ENCODE measurements at regions not wholly inside any gene's neighbourhood (a gene's known extent, or its start where the extent isn't known, plus 50 kb on each side); places are given as distances from the start of the nearest gene placed in this dataset.

DNA sequence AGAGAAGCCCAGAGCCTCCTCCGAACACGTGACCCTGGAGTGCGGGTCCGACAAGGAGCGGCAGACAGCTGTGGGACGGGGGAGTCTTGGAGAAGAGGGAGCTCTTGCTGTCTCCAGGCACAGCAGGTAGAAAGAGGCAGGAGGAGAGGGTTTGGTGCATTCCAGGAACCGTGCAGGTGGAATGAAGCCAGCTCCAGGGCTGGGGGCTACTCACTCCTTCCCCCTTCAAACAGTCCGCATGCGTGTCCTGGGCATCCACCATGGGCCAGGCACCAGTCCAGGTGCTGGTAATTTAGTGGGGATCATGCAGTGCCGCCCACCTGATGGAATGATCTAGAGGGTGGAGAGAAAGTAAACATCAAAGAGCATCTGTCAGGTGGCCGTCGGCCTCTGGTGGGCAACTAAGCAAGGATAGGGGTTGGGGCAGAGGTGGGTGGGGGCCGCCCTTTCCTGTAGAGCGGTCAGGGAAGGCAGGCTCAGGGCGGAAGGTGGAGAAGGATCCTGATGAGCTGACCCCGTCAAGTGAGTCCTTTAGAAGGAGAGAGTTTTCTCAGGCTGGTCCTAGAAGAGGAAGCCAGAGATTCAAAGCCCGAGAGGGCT is 850.0 kb downstream of the TBC1D22A start:
- Histone ChIP-seq H4K20me1 (ENCODE audit: insufficient read depth) (no peaks in the 10 kb centered on the region), H2AFZ (no peak overlapping the region), H3K9me3 (ENCODE audit: low read depth) (no peaks in the 10 kb centered on the region), H3K4me3 (no peak overlapping the region), H3K27me3 (replicated peaks; ENCODE audit: insufficient read depth) (no peaks in the 10 kb centered on the region), H3K4me1 (ENCODE audit: insufficient read depth) (no peaks in the 10 kb centered on the region), H3K4me2 (ENCODE audit: unreplicated experiment) (no peak overlapping the region), H3K9me2 (ENCODE audit: insufficient read depth) (no peaks in the 10 kb centered on the region), H3F3A (ENCODE audit: insufficient read depth) (no peaks in the 10 kb centered on the region), H3K27ac (no peak overlapping the region), H3K79me2 (ENCODE audit: insufficient read depth) (no peaks in the 10 kb centered on the region), H3K36me3 (ENCODE audit: low read depth) (no peaks in the 10 kb centered on the region), H3K9ac (no peak overlapping the region)
- TF ChIP-seq EZH2 (IDR thresholded peaks at IDR 0.05; ENCODE audit: insufficient read depth, poor library complexity, severe bottlenecking) (no peak), EZH2phosphoT487 (IDR thresholded peaks at IDR 0.05; ENCODE audit: insufficient read depth, low read depth) (no peak)
- no peak for DNase-seq
- 43 to 44% methylated on average over 17 of the region's 17 CpGs for WGBS, 2 experiments (ENCODE audit: low coverage in 1 of 2, low lambda C conversion rate in 2 of 2, missing lambda C conversion rate in 2 of 2)
- in situ Hi-C loops (cut with MboI): no loop called here

DNA sequence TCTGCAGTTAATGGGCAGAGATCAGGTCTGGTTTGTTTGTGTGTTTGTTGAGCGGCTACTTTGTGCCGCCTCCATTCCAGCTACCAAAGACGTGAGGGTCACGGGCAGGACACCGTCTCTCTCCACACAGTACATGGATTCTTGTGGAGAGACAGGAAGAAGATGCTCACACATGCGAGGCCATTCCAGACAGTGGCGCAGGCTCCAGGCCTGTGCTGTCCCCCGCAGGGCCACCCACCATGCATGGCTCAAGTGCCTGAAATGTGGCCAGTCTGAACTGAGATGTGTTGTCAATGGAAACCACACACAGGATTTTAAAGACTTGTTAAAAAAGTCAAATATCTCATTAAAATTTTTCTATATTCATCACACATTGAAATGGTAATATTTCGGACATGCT is 848.3 kb downstream of the TBC1D22A start:
- DNase-seq: no peak
- Histone ChIP-seq H2AFZ (no peak overlapping the region), H3K79me2 (ENCODE audit: insufficient read depth) (no peaks in the 10 kb centered on the region), H3K9me2 (ENCODE audit: insufficient read depth) (no peaks in the 10 kb centered on the region), H3K9me3 (ENCODE audit: low read depth) (no peaks in the 10 kb centered on the region), H3K9ac (no peak overlapping the region), H3K27ac (no peak overlapping the region), H3K36me3 (ENCODE audit: low read depth) (no peaks in the 10 kb centered on the region), H3F3A (ENCODE audit: insufficient read depth) (no peaks in the 10 kb centered on the region), H3K27me3 (replicated peaks; ENCODE audit: insufficient read depth) (no peaks in the 10 kb centered on the region), H3K4me2 (ENCODE audit: unreplicated experiment) (no peak overlapping the region), H4K20me1 (ENCODE audit: insufficient read depth) (no peaks in the 10 kb centered on the region), H3K4me3 (no peak overlapping the region), H3K4me1 (ENCODE audit: insufficient read depth) (no peaks in the 10 kb centered on the region)
- in situ Hi-C loops (cut with MboI): no loop called here
- 67 to 74% methylated on average over 9 of the region's 9 CpGs for WGBS, 2 experiments (ENCODE audit: low coverage in 1 of 2, low lambda C conversion rate in 2 of 2, missing lambda C conversion rate in 2 of 2)
- no peak for TF ChIP-seq EZH2 (IDR thresholded peaks at IDR 0.05; ENCODE audit: insufficient read depth, poor library complexity, severe bottlenecking)
- no peak for TF ChIP-seq EZH2phosphoT487 (IDR thresholded peaks at IDR 0.05; ENCODE audit: insufficient read depth, low read depth)

DNA sequence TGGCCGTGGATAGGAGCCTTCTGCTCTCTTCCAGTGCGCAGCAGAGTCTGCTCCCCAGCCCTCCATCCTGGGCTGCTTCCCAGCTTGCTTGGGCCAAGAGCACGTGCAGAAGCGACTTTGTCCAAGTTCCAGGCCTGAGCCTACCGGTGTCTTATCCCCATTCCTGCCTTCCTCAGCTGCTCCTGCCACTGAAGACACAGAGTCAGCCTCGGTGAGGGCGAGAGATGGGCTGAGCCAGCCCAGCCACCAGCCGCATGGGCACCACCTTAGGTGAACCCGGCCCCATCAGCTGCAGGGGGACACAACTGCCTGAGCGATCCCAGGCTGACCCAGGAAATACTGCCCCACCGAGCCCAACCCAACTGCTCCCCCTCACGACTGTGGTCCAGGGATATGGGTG is 847.8 kb downstream of the TBC1D22A start:
- Histone ChIP-seq H3K36me3 (ENCODE audit: low read depth) (no peaks in the 10 kb centered on the region), H2AFZ (no peak overlapping the region), H3K4me1 (ENCODE audit: insufficient read depth) (no peaks in the 10 kb centered on the region), H3K79me2 (ENCODE audit: insufficient read depth) (no peaks in the 10 kb centered on the region), H3K9me3 (ENCODE audit: low read depth) (no peaks in the 10 kb centered on the region), H3K4me3 (no peak overlapping the region), H3K9ac (no peak overlapping the region), H4K20me1 (ENCODE audit: insufficient read depth) (no peaks in the 10 kb centered on the region), H3K9me2 (ENCODE audit: insufficient read depth) (no peaks in the 10 kb centered on the region), H3F3A (ENCODE audit: insufficient read depth) (no peaks in the 10 kb centered on the region), H3K27me3 (replicated peaks; ENCODE audit: insufficient read depth) (no peaks in the 10 kb centered on the region), H3K4me2 (ENCODE audit: unreplicated experiment) (no peak overlapping the region), H3K27ac (no peak overlapping the region)
- 44 to 55% methylated on average over 12 of the region's 12 CpGs for WGBS, 2 experiments (ENCODE audit: low coverage in 1 of 2, low lambda C conversion rate in 2 of 2, missing lambda C conversion rate in 2 of 2)
- no peak for TF ChIP-seq EZH2phosphoT487 (IDR thresholded peaks at IDR 0.05; ENCODE audit: insufficient read depth, low read depth)
- TF ChIP-seq EZH2 (IDR thresholded peaks at IDR 0.05; ENCODE audit: insufficient read depth, poor library complexity, severe bottlenecking): no peak
- no peak for DNase-seq
- in situ Hi-C loops (cut with MboI): no loop called here

DNA sequence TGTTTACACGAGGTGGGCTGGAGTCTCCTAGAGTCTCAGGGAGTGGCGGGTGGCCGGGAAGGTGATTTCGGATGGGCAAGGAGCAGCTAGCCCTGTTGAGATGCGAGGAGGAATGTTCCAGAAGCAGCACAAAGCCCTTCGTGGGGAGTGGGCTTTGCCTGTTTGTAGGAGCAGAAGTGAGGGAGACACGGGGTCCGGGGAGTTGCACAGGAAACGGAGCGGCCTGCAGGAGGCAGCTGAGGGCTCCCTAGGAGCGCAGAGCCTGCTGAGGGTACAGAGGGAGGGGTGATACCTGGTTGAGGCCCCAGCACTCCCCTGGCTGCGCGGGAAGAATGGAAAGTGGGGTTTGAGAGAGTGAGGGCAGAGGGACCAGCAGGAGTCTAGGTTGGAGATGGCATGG is 847.2 kb downstream of the TBC1D22A start:
- H4K20me1 ChIP-seq (ENCODE audit: insufficient read depth): no peaks in the 10 kb centered on the region
- 51 to 55% methylated on average over 9 to 13 of the region's 13 CpGs for WGBS, 2 experiments (ENCODE audit: low coverage in 1 of 2, low lambda C conversion rate in 2 of 2, missing lambda C conversion rate in 2 of 2)
- in situ Hi-C loops (cut with MboI): no loop called here
- H3F3A ChIP-seq (ENCODE audit: insufficient read depth): no peaks in the 10 kb centered on the region
- no peaks in the 10 kb centered on the region for H3K79me2 ChIP-seq (ENCODE audit: insufficient read depth)
- H3K9ac ChIP-seq: no peak overlapping the region
- no peak overlapping the region for H3K4me3 ChIP-seq
- no peak for DNase-seq
- H3K4me2 ChIP-seq (ENCODE audit: unreplicated experiment): no peak overlapping the region
- TF ChIP-seq EZH2phosphoT487 (IDR thresholded peaks at IDR 0.05; ENCODE audit: insufficient read depth, low read depth) (no peak), EZH2 (IDR thresholded peaks at IDR 0.05; ENCODE audit: insufficient read depth, poor library complexity, severe bottlenecking) (no peak)
- no peak overlapping the region for H3K27ac ChIP-seq
- H3K4me1 ChIP-seq (ENCODE audit: insufficient read depth): no peaks in the 10 kb centered on the region
- H3K9me2 ChIP-seq (ENCODE audit: insufficient read depth): no peaks in the 10 kb centered on the region
- no peak overlapping the region for H2AFZ ChIP-seq
- H3K27me3 ChIP-seq (replicated peaks; ENCODE audit: insufficient read depth): no peaks in the 10 kb centered on the region
- H3K9me3 ChIP-seq (ENCODE audit: low read depth): no peaks in the 10 kb centered on the region
- H3K36me3 ChIP-seq (ENCODE audit: low read depth): no peaks in the 10 kb centered on the region

DNA sequence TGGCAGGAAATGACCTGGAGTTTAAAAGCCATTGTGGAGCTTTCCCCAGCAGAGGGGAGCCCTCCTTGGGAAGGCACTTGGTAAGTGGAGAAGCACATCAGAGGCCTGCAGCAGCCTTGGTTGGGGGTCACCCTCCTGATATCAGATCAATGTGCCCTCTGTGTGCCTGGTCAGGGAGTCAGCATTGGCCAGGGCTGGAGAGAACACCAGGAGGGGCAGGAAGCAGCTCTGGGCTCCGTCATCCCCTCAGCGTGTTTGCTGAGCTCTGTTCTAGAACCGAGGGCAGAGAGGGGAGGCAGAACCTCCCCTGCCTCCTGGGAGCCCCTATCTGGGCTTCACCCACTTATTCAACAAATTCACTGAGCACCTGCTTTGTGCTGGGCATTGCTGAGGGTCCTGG is 846.0 kb downstream of the TBC1D22A start:
- Histone ChIP-seq H3K27ac (no peak overlapping the region), H2AFZ (no peak overlapping the region), H3K9ac (no peak overlapping the region), H3K4me2 (ENCODE audit: unreplicated experiment) (no peak overlapping the region), H3K9me3 (ENCODE audit: low read depth) (no peaks in the 10 kb centered on the region), H3K9me2 (ENCODE audit: insufficient read depth) (no peaks in the 10 kb centered on the region), H3K36me3 (ENCODE audit: low read depth) (no peaks in the 10 kb centered on the region), H3K4me1 (ENCODE audit: insufficient read depth) (no peaks in the 10 kb centered on the region), H3K79me2 (ENCODE audit: insufficient read depth) (no peaks in the 10 kb centered on the region), H3F3A (ENCODE audit: insufficient read depth) (no peaks in the 10 kb centered on the region), H3K4me3 (no peak overlapping the region), H4K20me1 (ENCODE audit: insufficient read depth) (no peaks in the 10 kb centered on the region), H3K27me3 (replicated peaks; ENCODE audit: insufficient read depth) (no peaks in the 10 kb centered on the region)
- TF ChIP-seq EZH2phosphoT487 (IDR thresholded peaks at IDR 0.05; ENCODE audit: insufficient read depth, low read depth) (no peak), EZH2 (IDR thresholded peaks at IDR 0.05; ENCODE audit: insufficient read depth, poor library complexity, severe bottlenecking) (no peak)
- 33 to 40% methylated on average over 3 of the region's 3 CpGs for WGBS, 2 experiments (ENCODE audit: low coverage in 1 of 2, low lambda C conversion rate in 2 of 2, missing lambda C conversion rate in 2 of 2)
- no peak for DNase-seq
- in situ Hi-C loops (cut with MboI): no loop called here
